ENCODE measurements at regions not wholly inside any gene's neighbourhood (a gene's known extent, or its start where the extent isn't known, plus 50 kb on each side); places are given as distances from the start of the nearest gene placed in this dataset.

GRCh38 chr11:98104249-98104648 is 916.5 kb upstream of the CNTN5 start:
- Histone ChIP-seq H3K4me2 (ENCODE audit: low read depth, low read length, poor library complexity, severe bottlenecking) (no peak overlapping the region), H3K27me3 (ENCODE audit: low read length) (no peaks in the 10 kb centered on the region), H3K36me3 (ENCODE audit: low read length) (no peaks in the 10 kb centered on the region), H2AFZ (ENCODE audit: low read depth, low read length, severe bottlenecking) (no peak overlapping the region), H3K9me3 (ENCODE audit: insufficient read depth, low read length) (no peaks in the 10 kb centered on the region), H3K79me2 (ENCODE audit: insufficient read depth, low read length) (no peaks in the 10 kb centered on the region), H4K20me1 (ENCODE audit: low read depth, low read length) (no peaks in the 10 kb centered on the region), H3K9ac (ENCODE audit: low read length) (no peak overlapping the region), H3K9me2 (replicated peaks; ENCODE audit: insufficient read depth, low read length) (no peaks in the 10 kb centered on the region), H3K4me3 (ENCODE audit: insufficient read depth, low read length, poor library complexity, severe bottlenecking) (no peak overlapping the region), H3K27ac (ENCODE audit: low read depth, low read length) (no peak overlapping the region), H3F3A (ENCODE audit: insufficient read depth) (no peaks in the 10 kb centered on the region)
- TF ChIP-seq EZH2phosphoT487 (conservative IDR thresholded peaks at IDR 0.05; ENCODE audit: low read length): no peak
- TF ChIP-seq, protein P1, sequence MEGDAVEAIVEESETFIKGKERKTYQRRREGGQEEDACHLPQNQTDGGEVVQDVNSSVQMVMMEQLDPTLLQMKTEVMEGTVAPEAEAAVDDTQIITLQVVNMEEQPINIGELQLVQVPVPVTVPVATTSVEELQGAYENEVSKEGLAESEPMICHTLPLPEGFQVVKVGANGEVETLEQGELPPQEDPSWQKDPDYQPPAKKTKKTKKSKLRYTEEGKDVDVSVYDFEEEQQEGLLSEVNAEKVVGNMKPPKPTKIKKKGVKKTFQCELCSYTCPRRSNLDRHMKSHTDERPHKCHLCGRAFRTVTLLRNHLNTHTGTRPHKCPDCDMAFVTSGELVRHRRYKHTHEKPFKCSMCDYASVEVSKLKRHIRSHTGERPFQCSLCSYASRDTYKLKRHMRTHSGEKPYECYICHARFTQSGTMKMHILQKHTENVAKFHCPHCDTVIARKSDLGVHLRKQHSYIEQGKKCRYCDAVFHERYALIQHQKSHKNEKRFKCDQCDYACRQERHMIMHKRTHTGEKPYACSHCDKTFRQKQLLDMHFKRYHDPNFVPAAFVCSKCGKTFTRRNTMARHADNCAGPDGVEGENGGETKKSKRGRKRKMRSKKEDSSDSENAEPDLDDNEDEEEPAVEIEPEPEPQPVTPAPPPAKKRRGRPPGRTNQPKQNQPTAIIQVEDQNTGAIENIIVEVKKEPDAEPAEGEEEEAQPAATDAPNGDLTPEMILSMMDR (IDR thresholded peaks at IDR 0.05; ENCODE audit: insufficient read depth, low read length, poor library complexity, severe bottlenecking): no peak

DNA sequence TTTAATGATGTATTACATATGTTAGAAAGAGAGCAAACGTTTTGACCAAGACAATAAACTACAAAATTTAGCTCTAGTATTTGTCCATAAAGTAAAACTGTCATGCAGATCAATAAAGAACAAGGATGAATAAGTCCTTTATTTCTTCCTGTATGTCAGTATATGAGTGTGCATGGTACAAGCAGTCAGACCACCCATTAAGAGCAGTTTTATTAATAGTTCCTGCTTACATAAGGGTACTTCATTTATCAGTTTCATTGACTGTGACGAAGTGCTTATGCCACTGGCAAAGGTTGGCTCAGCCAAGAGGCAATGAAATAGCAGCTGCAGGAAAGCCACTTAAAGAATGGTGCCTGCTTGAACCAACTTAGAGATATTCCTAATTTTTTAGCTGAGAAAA is 913.0 kb upstream of the CNTN5 start:
- H3K9ac ChIP-seq (ENCODE audit: low read length): no peak overlapping the region
- H4K20me1 ChIP-seq (ENCODE audit: low read depth, low read length): no peaks in the 10 kb centered on the region
- H3K27me3 ChIP-seq (ENCODE audit: low read length): no peaks in the 10 kb centered on the region
- H3K9me3 ChIP-seq (ENCODE audit: insufficient read depth, low read length): no peaks in the 10 kb centered on the region
- no peaks in the 10 kb centered on the region for H3F3A ChIP-seq (ENCODE audit: insufficient read depth)
- H3K9me2 ChIP-seq (replicated peaks; ENCODE audit: insufficient read depth, low read length): no peaks in the 10 kb centered on the region
- no peak for TF ChIP-seq EZH2phosphoT487 (conservative IDR thresholded peaks at IDR 0.05; ENCODE audit: low read length)
- TF ChIP-seq, protein P1 (IDR thresholded peaks at IDR 0.05; ENCODE audit: insufficient read depth, low read length, poor library complexity, severe bottlenecking): no peak
- H3K79me2 ChIP-seq (ENCODE audit: insufficient read depth, low read length): no peaks in the 10 kb centered on the region
- no peak overlapping the region for H2AFZ ChIP-seq (ENCODE audit: low read depth, low read length, severe bottlenecking)
- H3K4me3 ChIP-seq (ENCODE audit: insufficient read depth, low read length, poor library complexity, severe bottlenecking): no peak overlapping the region
- H3K4me2 ChIP-seq (ENCODE audit: low read depth, low read length, poor library complexity, severe bottlenecking): no peak overlapping the region
- H3K36me3 ChIP-seq (ENCODE audit: low read length): no peaks in the 10 kb centered on the region
- H3K27ac ChIP-seq (ENCODE audit: low read depth, low read length): no peak overlapping the region

DNA sequence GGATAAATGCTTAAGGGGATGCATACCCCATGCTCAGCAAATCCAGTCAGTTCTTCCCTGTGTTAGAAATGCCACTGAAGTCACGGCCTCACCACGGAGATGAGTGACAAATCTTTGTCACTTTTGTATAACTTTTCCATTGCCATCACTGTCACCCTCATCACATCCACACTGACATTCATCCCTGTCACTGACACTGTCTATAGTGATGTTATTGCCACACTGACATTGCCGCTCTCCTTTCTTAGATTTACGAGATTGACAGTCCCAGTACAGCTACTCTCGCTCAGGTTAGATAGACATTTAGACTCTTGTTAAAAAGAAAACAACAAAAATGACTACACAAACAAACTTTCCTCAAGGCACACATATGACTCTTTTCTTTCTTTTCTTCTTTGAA is 910.7 kb upstream of the CNTN5 start:
- no peak for TF ChIP-seq EZH2phosphoT487 (conservative IDR thresholded peaks at IDR 0.05; ENCODE audit: low read length)
- TF ChIP-seq, protein P1 (IDR thresholded peaks at IDR 0.05; ENCODE audit: insufficient read depth, low read length, poor library complexity, severe bottlenecking): no peak
- Histone ChIP-seq H3K4me3 (ENCODE audit: insufficient read depth, low read length, poor library complexity, severe bottlenecking) (no peak overlapping the region), H3K27me3 (ENCODE audit: low read length) (no peaks in the 10 kb centered on the region), H3K9ac (ENCODE audit: low read length) (no peak overlapping the region), H3K4me2 (ENCODE audit: low read depth, low read length, poor library complexity, severe bottlenecking) (no peak overlapping the region), H3K36me3 (ENCODE audit: low read length) (no peaks in the 10 kb centered on the region), H2AFZ (ENCODE audit: low read depth, low read length, severe bottlenecking) (no peak overlapping the region), H4K20me1 (ENCODE audit: low read depth, low read length) (no peaks in the 10 kb centered on the region), H3F3A (ENCODE audit: insufficient read depth) (no peaks in the 10 kb centered on the region), H3K9me2 (replicated peaks; ENCODE audit: insufficient read depth, low read length) (no peaks in the 10 kb centered on the region), H3K9me3 (ENCODE audit: insufficient read depth, low read length) (no peaks in the 10 kb centered on the region), H3K27ac (ENCODE audit: low read depth, low read length) (no peak overlapping the region), H3K79me2 (ENCODE audit: insufficient read depth, low read length) (no peaks in the 10 kb centered on the region)
